HG03135 (cell line): ENCODE measurements at regions not wholly inside any gene's neighbourhood (a gene's known extent, or its start where the extent isn't known, plus 50 kb on each side); places are given as distances from the start of the nearest gene placed in this dataset.
"Not testable (repeated sequence)": the region's sequence is repeated elsewhere in the genome, so short reads cannot be mapped to it uniquely, and the experiment has no call there.

ENCODE experiments used
- ATAC-seq: cut with Tn5 transposase; IDR thresholded peaks from one replicate; pipeline ENCODE4 v1.9.1; 2021; ENCODE audit warnings: mild to moderate bottlenecking, moderate library complexity; ENCODE audit not compliant: unreplicated experiment

- not testable (repeated sequence) for ATAC-seq
Observed at GRCh38 chr11:129763569-129763968, 52.1 kb upstream of the TMEM45B start.

- ATAC-seq, result not testable (repeated sequence)
Observed at GRCh38 chr11:129764204-129764603, 51.4 kb upstream of the TMEM45B start.
